ENCODE measurements at regions not wholly inside any gene's neighbourhood (a gene's known extent, or its start where the extent isn't known, plus 50 kb on each side); places are given as distances from the start of the nearest gene placed in this dataset.
A peak's percentile ranks its signal among the peaks of the same experiment; 100 is the strongest.
"Not testable (repeated sequence)": the region's sequence is repeated elsewhere in the genome, so short reads cannot be mapped to it uniquely, and the experiment has no call there.

DNA sequence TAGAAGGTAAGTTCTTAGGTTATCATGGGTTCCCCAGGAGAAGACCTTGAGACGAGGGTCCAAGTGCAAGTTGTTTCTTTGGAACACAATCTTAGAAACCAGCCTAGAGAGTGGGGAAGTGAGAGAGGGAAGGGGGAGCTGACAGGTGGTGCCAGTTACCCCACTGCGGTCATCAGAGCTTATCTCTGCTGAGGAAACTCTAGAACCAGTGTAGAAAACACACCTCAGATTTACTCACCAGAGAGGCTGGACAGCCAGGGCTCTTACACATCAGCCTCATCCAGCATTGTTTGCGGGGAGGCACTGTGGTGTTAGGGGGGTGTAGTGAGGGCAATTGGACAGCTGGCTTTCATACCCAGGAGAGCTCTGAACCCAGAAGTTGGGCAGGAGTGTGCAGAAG lies 206.5 kb upstream of the RAI14 start:
- no peak for DNase-seq

GRCh38 chr5:34450338-34450737 lies 205.8 kb upstream of the RAI14 start:
- no peak for DNase-seq

GRCh38 chr5:34452170-34452828 lies 203.8 kb upstream of the RAI14 start:
- peak; percentile 28 for DNase-seq

DNA sequence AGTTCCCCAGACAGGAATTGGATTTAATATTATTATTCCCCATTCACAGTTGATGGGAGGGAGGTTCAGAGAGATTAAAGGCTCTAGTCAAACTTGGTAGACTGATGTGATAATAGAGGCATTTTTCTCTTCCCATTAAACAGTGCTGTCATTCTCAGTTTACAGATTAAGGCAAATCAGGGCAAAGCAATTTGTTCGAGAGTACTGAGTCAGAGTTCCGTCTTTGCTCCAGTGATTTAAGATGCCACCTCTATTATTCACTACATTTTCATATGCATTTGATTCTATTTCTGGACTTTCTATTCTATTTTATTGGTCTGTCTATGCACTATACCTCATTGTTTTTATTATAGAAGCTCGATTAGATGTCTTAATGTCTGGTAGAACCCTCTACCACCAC lies 201.0 kb upstream of the RAI14 start:
- no peak for DNase-seq

DNA sequence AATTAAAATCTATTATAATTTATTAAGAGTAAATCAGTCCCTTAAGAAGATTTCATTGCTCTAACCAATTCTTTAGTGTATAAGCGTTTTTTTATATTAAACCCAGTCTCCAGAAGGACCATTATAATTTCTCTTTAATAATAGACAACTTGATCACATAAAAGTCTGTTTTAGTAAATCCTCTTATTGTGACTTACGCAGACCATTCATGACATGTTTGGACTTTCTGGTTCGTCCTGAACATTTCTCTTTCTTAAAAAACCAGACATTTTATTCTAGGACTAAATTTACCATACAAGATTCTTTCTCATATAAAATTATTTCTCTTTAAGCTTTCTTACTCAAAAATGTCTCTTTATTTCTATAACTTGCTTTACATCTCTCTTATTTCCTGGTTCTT lies 196.2 kb upstream of the RAI14 start:
- DNase-seq = no peak

DNA sequence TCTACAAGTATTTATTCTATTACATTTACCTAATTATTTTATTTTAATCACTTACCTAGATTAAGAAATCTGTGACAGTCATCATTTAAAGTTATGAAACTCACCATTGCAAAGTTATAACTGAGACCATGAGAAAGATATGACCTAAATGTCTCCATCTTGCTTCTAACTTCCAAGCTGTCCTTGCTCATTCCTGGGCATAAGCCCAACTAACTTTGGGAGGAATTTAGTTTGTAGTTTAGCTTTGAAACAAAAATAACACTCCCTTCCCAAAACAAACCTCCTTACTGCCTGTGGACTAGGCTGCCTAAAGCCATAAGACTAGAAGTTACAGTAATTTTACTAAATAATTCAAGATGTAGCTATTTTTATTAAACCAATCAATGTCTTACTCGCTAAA lies 195.6 kb upstream of the RAI14 start:
- DNase-seq = no peak

- DNase-seq = no peak
Observed at GRCh38 chr5:34464829-34465228, 191.3 kb upstream of the RAI14 start.

GRCh38 chr5:34465301-34465700 lies 190.8 kb upstream of the RAI14 start:
- DNase-seq = peak; percentile 37

DNA sequence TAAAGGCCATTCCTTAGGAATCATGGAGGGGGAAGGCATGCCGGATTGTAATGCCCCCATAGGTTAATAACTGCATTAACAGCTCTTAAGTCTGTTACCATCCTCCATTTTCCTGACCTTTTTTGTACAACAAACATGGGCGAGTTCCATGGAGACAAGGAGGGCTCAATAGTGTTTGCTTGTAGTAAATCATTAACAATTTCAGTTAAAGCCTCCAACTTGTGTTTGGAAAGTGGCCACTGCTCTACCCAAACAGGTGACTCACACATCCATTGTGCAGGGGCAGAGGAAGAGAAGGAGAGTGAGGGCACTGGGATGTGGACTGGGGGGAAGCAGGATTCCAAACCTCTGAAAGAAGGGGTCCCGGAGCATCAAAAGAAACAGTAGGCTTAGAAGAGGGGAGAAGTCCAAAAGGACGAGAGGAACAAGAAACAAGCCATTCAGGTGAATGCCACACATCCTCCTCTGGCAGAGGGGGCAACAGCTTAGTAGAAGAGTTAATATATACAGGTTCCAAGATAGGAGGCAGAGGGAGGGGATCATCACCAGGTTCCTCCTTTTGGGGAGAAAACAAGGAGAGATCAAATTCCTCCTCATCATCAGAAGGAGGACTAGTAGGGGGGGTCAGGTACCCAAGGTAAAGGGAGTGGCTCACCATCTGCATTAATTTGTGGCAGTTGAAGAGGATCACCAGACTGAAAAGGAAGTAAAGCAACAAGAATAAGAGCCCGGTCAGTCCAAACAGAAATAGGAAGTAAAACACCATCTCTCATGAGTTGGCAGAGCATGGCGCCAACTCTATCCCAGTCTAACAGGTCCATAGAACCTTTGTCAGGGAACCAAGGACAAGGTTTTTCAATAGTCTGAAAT lies 189.4 kb upstream of the RAI14 start:
- DNase-seq = not testable (repeated sequence)

DNA sequence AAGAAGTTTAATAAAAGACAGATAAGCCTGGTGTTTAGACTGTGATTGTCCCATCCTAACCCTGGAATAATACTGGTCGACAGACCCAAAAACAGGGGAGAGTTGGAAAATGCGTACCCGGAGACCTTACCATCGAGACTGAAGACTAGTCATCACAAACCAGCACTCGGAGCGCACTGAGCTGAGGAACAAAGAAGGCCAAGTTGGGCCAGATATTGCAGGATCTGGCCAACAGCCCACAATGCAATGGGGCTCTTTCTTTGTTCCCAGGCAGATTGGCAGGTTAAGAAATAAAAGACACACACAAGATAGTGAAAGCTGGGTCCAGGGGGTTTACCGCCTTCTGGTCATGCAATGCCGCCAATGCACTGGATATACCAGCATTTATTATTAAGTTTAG lies 188.7 kb upstream of the RAI14 start:
- DNase-seq = no peak

GRCh38 chr5:34467984-34468383 lies 188.1 kb upstream of the RAI14 start:
- not testable (repeated sequence) for DNase-seq

GRCh38 chr5:34469971-34470370 lies 186.2 kb upstream of the RAI14 start:
- DNase-seq = no peak

DNA sequence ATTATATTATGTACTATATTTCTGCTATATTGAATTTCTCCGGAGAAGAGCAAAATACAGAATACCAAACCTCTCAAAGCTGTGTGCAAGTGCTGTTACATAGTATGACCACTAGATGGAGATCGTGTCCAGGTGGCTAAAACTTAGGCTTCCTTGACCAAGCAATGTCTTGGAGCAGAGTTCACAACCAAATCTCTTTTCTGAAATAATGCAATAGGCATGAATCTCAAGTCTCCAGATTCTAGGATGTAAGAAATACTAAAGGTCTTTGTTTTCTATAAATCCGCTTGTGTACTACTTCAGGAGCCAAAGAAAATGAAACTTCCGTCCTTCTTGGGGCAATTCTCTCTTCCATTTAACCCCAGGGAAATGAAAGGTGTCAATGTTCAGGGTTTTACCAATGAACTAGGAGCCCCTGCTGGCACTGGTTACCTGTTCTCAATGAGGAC lies 181.5 kb upstream of the RAI14 start:
- peak; percentile 57 for DNase-seq

GRCh38 chr5:34475249-34475966 lies 180.7 kb upstream of the RAI14 start:
- no peak for DNase-seq

- DNase-seq = no peak
Observed at GRCh38 chr5:34476941-34477565, 179.1 kb upstream of the RAI14 start.

GRCh38 chr5:34480810-34481528 lies 175.2 kb upstream of the RAI14 start:
- DNase-seq = no peak

- DNase-seq = no peak
Observed at GRCh38 chr5:34483442-34484033, 172.6 kb upstream of the RAI14 start.

DNA sequence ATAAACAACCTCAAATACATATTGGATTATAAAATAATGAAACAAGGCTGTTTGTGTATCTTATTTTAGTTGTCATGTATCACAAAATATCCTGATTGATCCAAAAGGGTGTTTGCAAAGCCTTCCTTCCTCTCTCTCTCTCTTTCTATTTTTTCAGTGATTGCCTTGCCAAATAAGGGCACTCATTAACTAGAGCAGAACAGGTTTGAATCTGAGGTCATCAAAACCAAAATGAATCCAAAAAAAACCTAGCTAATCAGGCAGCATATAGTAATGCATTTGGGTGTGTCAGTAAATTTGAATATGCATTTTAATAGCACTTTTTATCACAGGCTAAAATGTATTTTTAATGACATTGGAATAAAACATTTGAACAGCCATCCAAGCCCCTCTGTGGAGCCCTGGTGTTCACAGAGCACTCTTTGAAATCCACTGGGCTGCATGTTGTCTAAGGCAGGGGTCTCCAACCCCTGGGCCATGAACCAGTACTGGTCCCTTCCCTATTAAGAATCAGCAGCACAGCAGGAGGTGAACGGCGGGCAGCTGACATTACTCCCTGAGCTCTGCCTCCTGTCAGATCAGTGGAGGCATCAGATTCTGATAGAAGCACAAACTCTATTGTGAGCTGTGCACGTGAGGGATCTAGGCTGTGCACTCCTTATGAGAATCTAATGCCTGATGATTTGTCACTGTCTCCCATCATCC lies 171.8 kb upstream of the RAI14 start:
- no peak for DNase-seq

DNA sequence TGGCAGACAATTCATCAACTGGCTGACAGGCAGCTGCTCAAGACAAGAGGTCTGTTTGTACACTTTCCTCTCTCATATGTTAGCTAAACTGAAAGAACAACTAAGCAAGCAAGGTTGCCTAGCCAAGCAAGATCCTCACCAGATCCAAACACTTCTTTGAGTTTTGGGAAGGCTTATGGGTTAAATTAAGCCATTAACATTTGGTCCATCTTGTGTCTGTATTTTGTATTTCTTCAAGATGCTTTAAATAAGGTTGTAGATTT lies 170.4 kb upstream of the RAI14 start:
- DNase-seq = no peak

DNA sequence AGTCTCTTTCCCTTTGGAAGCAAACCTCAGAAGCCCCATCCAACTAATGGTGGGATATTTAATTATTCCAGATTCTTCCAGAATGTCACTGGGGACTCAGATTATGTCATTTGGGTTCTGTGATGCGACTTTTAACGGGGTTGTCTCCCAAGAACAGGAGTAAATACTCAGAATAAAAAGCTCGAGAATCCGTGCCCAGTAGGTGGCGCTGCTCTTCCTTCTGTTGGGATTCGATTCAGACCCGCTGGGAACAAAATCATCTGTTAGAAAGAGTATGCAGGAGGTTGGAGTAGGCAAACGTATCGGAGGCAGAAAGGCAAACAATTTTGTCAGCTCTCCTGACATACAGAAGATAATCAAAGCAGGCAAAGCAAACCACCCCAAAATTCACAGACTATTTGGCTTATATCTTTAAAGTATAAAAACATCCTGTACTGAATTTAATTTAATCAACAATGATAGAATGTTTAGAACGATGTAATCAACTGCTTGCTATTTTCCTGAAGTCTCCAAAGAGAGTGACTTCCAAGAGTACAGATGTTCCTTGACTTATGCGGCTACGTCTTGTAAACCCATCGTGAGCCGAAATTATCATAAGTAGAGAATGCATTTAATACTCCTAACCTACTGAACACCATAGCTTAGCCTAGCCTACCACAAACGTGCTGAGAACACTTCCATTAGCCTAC lies 169.8 kb upstream of the RAI14 start:
- DNase-seq = peak; percentile 87

GRCh38 chr5:34486849-34487158 lies 169.3 kb upstream of the RAI14 start:
- DNase-seq = no peak

All from HCEC 1CT (cell line).